HEK293T (cell line): ENCODE measurements at regions not wholly inside any gene's neighbourhood (a gene's known extent, or its start where the extent isn't known, plus 50 kb on each side); places are given as distances from the start of the nearest gene placed in this dataset.

Experiments used
- CTCF ChIA-PET: fragments of 350-600 bp; formaldehyde crosslinking; extraction: SDS; loops from one replicate; lab custom pipeline; 2021; ENCODE audit warnings: antibody characterized with exemption, inconsistent platforms; lab: Yijun Ruan, JAX
- POLR2A ChIA-PET: fragments of 350-600 bp; formaldehyde crosslinking; extraction: SDS; loops from one replicate; lab custom pipeline; 2020; ENCODE audit warnings: antibody characterized with exemption, inconsistent platforms; lab: Yijun Ruan, JAX
- DNase-seq: peaks from one replicate; pipeline ENCODE4 v3.0.0; 2012; ENCODE audit warnings: mixed read lengths; ENCODE audit errors: extremely low spot score
- ARNT ChIP-seq: fragments of 450-650 bp; IDR thresholded peaks from 2 replicates; pipeline ENCODE4 v1.6.1; 2017; ENCODE audit warnings: mild to moderate bottlenecking
- BHLHE40 ChIP-seq: fragments of 450-650 bp; IDR thresholded peaks from 2 replicates; pipeline ENCODE4 v1.6.1; 2016; ENCODE audit warnings: mild to moderate bottlenecking, moderate library complexity, borderline replicate concordance
- CTBP1 ChIP-seq: fragments of 450-650 bp; IDR thresholded peaks from 2 replicates; pipeline ENCODE4 v1.6.1; 2016; ENCODE audit warnings: borderline replicate concordance
- ELF4 ChIP-seq: fragments of 450-650 bp; IDR thresholded peaks from 2 replicates; pipeline ENCODE4 v1.6.1; 2017; ENCODE audit warnings: antibody characterized with exemption
- FOXA1 ChIP-seq: fragments of 450-650 bp; IDR thresholded peaks from 2 replicates; pipeline ENCODE4 v1.6.1; 2016; ENCODE audit warnings: mild to moderate bottlenecking
- FOXK2 ChIP-seq: fragments of 450-650 bp; IDR thresholded peaks from 2 replicates; pipeline ENCODE4 v1.6.1; 2016; ENCODE audit warnings: mild to moderate bottlenecking
- FOXM1 ChIP-seq: fragments of 450-650 bp; IDR thresholded peaks from 2 replicates; pipeline ENCODE4 v1.6.1; 2017; ENCODE audit warnings: mild to moderate bottlenecking, borderline replicate concordance
- HDGF ChIP-seq: fragments of 450-650 bp; IDR thresholded peaks from 2 replicates; pipeline ENCODE4 v1.6.1; 2017; ENCODE audit warnings: antibody characterized with exemption, borderline replicate concordance
- L3MBTL2 ChIP-seq: fragments of 450-650 bp; conservative IDR thresholded peaks from 2 replicates; pipeline ENCODE4 v1.6.1; 2016; ENCODE audit warnings: mild to moderate bottlenecking
- LEF1 ChIP-seq: fragments of 450-650 bp; IDR thresholded peaks from 2 replicates; pipeline ENCODE4 v1.6.1; 2017; ENCODE audit warnings: mild to moderate bottlenecking, borderline replicate concordance
- NFRKB ChIP-seq: fragments of 450-650 bp; IDR thresholded peaks from 2 replicates; pipeline ENCODE4 v1.6.1; 2016; ENCODE audit warnings: mild to moderate bottlenecking, moderate library complexity
- PKNOX1 ChIP-seq: fragments of 450-650 bp; IDR thresholded peaks from 2 replicates; pipeline ENCODE4 v1.6.1; 2016
- SP1 ChIP-seq: fragments of 450-650 bp; IDR thresholded peaks from 2 replicates; pipeline ENCODE4 v1.6.1; 2017
- SUZ12 ChIP-seq: fragments of 450-650 bp; IDR thresholded peaks from 2 replicates; pipeline ENCODE4 v1.6.1; 2016; ENCODE audit warnings: mild to moderate bottlenecking
- TARDBP ChIP-seq: fragments of 450-650 bp; IDR thresholded peaks from 2 replicates; pipeline ENCODE4 v1.6.1; 2016
- ZNF384 ChIP-seq: fragments of 450-650 bp; IDR thresholded peaks from 2 replicates; pipeline ENCODE4 v1.6.1; 2016

- ChIA-PET CTCF (interaction anchor here (1.2 kb wide), 1 partner anchor 16 kb away, joined by 4 read pairs; no protein-coding TSS in a partner anchor), POLR2A (no interaction called here)
- TF ChIP-seq FOXK2 (no peak), NFRKB (no peak), TARDBP (no peak), SUZ12 (no peak), FOXM1 (no peak), HDGF (no peak), SP1 (no peak), ZNF384 (no peak), FOXA1 (no peak), ARNT (no peak), L3MBTL2 (no peak), ELF4 (no peak), PKNOX1 (no peak), BHLHE40 (no peak), LEF1 (no peak), CTBP1 (no peak)
- DNase-seq = no peak
These were observed 136.2 kb upstream of the CTTNBP2 start for GRCh38 chr7:118009419-118009818.

- no peak for DNase-seq
- CTCF ChIA-PET = interaction anchor here (0.7 kb wide), 1 partner anchor 58 kb away, joined by 5 read pairs; no protein-coding TSS in a partner anchor
- POLR2A ChIA-PET = no interaction called here
- TF ChIP-seq LEF1 (no peak), BHLHE40 (no peak), FOXA1 (no peak)
These were observed 138.4 kb upstream of the CTTNBP2 start for GRCh38 chr7:118011652-118012051.

- ChIA-PET CTCF (no interaction called here), POLR2A (no interaction called here)
- DNase-seq = no peak
- TF ChIP-seq FOXM1 = no peak
- no peak for TF ChIP-seq SUZ12
- TF ChIP-seq FOXA1 = no peak
- no peak for TF ChIP-seq LEF1
- no peak for TF ChIP-seq ELF4
- TF ChIP-seq BHLHE40 = no peak
- no peak for TF ChIP-seq PKNOX1
These were observed 140.2 kb upstream of the CTTNBP2 start for GRCh38 chr7:118013252-118014010.

- ChIA-PET CTCF (no interaction called here), POLR2A (no interaction called here)
These were observed 149.3 kb upstream of the CTTNBP2 start for GRCh38 chr7:118022546-118022945.

GRCh38 chr7:118026791-118027190 is 153.6 kb upstream of the CTTNBP2 start:
- TF ChIP-seq SUZ12 = no peak
- no peak for TF ChIP-seq ARNT
- TF ChIP-seq NFRKB = no peak
- no peak for TF ChIP-seq BHLHE40
- no peak for TF ChIP-seq FOXK2
- no peak for TF ChIP-seq FOXA1
- TF ChIP-seq ZNF384 = no peak
- TF ChIP-seq LEF1 = no peak
- no peak for TF ChIP-seq SP1
- TF ChIP-seq HDGF = no peak
- no peak for TF ChIP-seq ELF4
- ChIA-PET POLR2A (no interaction called here), CTCF (no interaction called here)
- DNase-seq = no peak

More at GRCh38 chr7:118022546-118022945, 149.3 kb upstream of the CTTNBP2 start:
- no peak for DNase-seq
- TF ChIP-seq BHLHE40 (no peak), FOXK2 (no peak), NFRKB (no peak), SP1 (no peak), FOXA1 (no peak), CTBP1 (no peak)

- ChIA-PET POLR2A (no interaction called here), CTCF (no interaction called here)
- TF ChIP-seq SUZ12 = no peak
- no peak for TF ChIP-seq BHLHE40
- no peak for TF ChIP-seq L3MBTL2
- TF ChIP-seq CTBP1 = no peak
- DNase-seq = no peak
These were observed 155.0 kb upstream of the CTTNBP2 start for GRCh38 chr7:118028226-118028625.

- ChIA-PET CTCF (no interaction called here), POLR2A (no interaction called here)
- no peak for DNase-seq
- no peak for TF ChIP-seq ARNT
- no peak for TF ChIP-seq SUZ12
- no peak for TF ChIP-seq L3MBTL2
- no peak for TF ChIP-seq TARDBP
- TF ChIP-seq NFRKB = no peak
- no peak for TF ChIP-seq BHLHE40
- TF ChIP-seq LEF1 = no peak
- TF ChIP-seq ELF4 = no peak
- no peak for TF ChIP-seq PKNOX1
- TF ChIP-seq SP1 = no peak
- TF ChIP-seq FOXA1 = no peak
- TF ChIP-seq HDGF = no peak
- no peak for TF ChIP-seq ZNF384
- TF ChIP-seq FOXM1 = no peak
- no peak for TF ChIP-seq FOXK2
- no peak for TF ChIP-seq CTBP1
These were observed 154.0 kb upstream of the LSM8 start for GRCh38 chr7:118029826-118030422.
